Retinal pigment epithelial cell (primary cell): ENCODE measurements at regions not wholly inside any gene's neighbourhood (a gene's known extent, or its start where the extent isn't known, plus 50 kb on each side); places are given as distances from the start of the nearest gene placed in this dataset.

ENCODE experiments used
- DNase-seq: peaks from one replicate; pipeline ENCODE4 v3.0.0-alpha.2; 2010; ENCODE audit warnings: low read depth
- H3K4me3 ChIP-seq: 2 replicates; pipeline ENCODE4 v1.5.1; 2011; ENCODE audit warnings: mild to moderate bottlenecking, low read length, control low read depth, moderate library complexity
- TF ChIP-seq, protein P1 (sequence below): conservative IDR thresholded peaks from 2 replicates; pipeline ENCODE4 v1.5.1; 2011; ENCODE audit warnings: low read depth, low read length, control low read depth, inconsistent platforms

DNA sequence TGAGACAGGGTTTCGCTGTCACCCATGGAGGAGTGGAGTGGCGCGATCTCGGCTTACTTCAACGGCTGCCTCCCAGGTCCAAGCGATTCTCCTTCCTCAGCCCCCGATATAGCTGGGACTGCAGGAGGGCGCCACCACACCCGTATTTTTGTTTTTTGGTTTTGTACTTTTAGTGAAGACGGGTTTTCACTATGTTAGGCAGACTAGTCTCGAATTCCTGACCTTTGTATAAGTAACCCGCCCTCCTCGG lies 115.4 kb upstream of the BTN3A2 start:
- no peak for DNase-seq
- TF ChIP-seq, protein P1, sequence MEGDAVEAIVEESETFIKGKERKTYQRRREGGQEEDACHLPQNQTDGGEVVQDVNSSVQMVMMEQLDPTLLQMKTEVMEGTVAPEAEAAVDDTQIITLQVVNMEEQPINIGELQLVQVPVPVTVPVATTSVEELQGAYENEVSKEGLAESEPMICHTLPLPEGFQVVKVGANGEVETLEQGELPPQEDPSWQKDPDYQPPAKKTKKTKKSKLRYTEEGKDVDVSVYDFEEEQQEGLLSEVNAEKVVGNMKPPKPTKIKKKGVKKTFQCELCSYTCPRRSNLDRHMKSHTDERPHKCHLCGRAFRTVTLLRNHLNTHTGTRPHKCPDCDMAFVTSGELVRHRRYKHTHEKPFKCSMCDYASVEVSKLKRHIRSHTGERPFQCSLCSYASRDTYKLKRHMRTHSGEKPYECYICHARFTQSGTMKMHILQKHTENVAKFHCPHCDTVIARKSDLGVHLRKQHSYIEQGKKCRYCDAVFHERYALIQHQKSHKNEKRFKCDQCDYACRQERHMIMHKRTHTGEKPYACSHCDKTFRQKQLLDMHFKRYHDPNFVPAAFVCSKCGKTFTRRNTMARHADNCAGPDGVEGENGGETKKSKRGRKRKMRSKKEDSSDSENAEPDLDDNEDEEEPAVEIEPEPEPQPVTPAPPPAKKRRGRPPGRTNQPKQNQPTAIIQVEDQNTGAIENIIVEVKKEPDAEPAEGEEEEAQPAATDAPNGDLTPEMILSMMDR = no peak
- peak overlapping the region; percentile 80 for H3K4me3 ChIP-seq

DNA sequence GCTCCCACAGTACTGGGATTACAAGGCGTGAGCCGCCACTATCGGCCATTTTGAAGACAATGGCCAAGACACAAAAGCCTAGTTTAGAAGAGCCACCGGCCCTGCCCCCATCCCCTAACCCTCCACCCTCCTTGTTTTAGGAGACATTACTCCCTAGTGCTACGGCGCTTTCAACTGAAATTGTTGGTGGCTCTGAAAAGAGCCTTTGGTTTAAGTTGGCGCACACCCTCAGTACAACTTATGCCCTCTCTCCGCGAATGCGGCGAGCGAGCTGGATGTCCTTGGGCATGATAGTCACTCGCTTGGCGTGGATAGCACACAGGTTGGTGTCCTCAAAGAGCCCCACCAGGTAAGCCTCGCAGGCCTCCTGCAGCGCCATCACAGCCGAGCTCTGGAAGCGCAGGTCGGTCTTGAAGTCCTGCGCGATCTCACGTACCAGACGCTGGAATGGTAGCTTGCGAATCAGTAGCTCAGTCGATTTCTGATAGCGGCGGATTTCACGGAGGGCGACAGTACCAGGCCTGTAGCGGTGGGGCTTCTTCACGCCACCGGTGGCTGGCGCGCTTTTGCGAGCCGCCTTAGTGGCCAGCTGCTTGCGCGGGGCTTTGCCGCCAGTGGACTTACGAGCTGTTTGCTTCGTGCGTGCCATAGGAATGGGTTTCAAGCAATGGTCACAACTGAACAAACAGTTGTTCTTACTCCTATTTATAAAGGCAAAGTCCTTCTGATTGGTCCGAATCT lies 114.9 kb upstream of the BTN3A2 start:
- H3K4me3 ChIP-seq = peak overlapping the region; percentile 80
- TF ChIP-seq, protein P1 = peak; percentile 54
- DNase-seq = no peak

DNA sequence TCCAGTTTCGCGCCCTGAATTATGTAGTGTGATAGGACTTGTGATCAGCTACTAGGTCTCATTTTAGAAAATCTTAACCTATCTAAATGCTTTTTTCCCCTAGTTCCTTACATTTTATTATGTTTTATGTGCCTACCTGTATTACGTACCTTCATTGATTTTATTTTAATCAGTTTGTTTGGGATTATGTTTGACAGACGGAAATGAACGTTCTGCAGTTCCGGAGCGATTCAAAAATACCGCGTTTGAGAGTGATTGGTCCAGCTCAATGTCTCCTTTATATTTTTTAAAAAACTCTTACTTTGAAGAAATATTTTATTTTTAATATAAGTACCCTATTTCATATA lies 114.3 kb upstream of the BTN3A2 start:
- peak overlapping the region; percentile 80 for H3K4me3 ChIP-seq
- DNase-seq = no peak
- TF ChIP-seq, protein P1 = no peak

DNA sequence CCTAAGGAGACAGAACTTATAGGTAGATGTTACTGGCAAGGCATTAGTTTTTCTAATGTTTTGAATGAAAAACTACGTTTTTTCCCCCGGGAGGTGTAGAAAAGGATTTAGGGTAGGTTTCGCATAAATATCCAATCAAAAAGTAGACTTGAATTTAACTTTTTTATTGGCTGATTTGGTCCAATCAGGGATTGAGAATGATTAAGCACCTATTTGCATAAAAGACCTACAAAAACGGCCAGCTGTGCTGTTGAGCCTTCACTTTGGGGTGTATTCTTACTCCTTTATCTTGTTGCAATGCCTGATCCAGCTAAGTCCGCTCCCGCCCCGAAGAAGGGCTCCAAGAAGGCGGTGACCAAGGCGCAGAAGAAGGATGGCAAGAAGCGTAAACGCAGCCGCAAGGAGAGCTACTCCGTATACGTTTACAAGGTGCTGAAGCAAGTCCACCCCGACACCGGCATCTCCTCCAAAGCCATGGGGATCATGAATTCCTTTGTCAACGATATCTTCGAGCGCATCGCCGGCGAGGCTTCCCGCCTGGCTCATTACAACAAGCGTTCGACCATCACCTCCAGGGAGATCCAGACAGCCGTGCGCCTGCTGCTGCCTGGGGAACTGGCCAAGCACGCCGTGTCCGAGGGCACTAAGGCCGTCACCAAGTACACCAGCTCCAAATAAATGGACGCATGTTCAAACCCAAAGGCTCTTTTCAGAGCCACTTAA lies 113.5 kb upstream of the BTN3A2 start:
- TF ChIP-seq, protein P1 = no peak
- peak overlapping the region; percentile 80 for H3K4me3 ChIP-seq
- DNase-seq = no peak

DNA sequence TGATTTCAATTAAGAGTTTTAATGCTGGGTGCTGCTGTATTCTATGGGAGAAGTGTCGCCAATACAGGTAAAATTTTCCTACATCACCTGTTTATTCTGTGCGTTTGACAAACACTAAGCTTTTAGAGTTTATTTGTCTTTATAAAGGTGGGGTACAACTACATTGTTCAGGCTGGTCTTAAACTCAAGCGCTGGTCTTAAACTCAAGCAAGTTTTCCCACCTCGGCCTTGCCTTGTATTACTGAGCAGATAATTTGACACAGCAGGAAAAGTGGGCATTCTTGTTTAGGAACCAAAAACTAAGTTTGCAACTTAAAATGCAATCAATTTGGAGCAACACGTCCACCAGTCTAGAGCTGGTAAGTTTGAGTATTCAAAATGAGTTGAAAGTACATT lies 112.9 kb upstream of the BTN3A2 start:
- TF ChIP-seq, protein P1 = no peak
- H3K4me3 ChIP-seq = peak overlapping the region; percentile 80
- no peak for DNase-seq

DNA sequence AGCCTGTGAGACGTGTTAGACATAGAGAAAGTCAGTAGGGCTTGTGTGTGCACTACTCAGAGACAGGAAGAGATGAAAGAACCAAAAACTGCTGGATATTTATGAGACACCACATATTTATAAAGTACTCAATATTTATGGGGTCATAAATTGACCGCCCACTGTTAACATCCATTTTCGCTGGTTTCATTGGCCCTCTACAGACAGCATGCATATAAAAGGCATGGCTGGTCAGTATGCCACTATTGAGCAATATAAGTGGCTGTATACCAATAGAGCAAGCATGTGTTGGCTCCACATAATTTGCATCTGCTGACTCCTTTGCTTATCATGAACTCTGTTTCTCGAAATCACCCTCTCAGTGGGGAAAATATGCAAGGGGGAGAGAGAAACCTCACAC lies 110.3 kb upstream of the BTN3A2 start:
- no peak for DNase-seq
- H3K4me3 ChIP-seq = no peak overlapping the region
- TF ChIP-seq, protein P1 = no peak

DNA sequence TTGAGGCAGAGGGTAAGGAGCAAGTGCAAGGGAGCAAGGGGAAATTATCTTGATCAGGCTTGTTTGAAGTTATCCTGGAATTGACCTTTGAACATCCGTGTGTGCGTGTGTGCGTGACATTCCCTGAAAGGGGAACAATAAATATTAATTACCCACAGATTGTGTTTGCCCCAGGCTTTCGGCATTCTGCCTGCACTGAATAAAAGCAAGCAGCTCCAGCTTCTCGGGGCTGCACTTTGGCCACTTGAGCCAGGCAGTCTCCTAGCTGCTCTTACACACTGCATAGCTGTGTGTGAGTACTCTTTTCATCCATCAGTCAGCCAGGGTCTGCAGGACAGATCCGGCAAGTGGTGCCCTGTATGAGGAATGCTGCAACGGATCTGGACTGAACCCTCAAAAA lies 107.7 kb upstream of the BTN3A2 start:
- no peak overlapping the region for H3K4me3 ChIP-seq
- DNase-seq = no peak
- TF ChIP-seq, protein P1 = no peak
